ENCODE measurements at regions not wholly inside any gene's neighbourhood (a gene's known extent, or its start where the extent isn't known, plus 50 kb on each side); places are given as distances from the start of the nearest gene placed in this dataset.
"Not testable (repeated sequence)": the region's sequence is repeated elsewhere in the genome, so short reads cannot be mapped to it uniquely, and the experiment has no call there.

GRCh38 chr2:16720737-16721136 is 55.1 kb upstream of the CYRIA start:
- H3K4me1 ChIP-seq (ENCODE audit: control insufficient read depth in 5 of 5, insufficient read depth in 5 of 5, low read length in 5 of 5); H3K9me3 ChIP-seq (ENCODE audit: control insufficient read depth in 5 of 5, low read length in 5 of 5): not testable (repeated sequence)

GRCh38 chr2:16719485-16719808 is 53.8 kb upstream of the CYRIA start:
- Histone ChIP-seq H3K9ac (ENCODE audit: low read length in 5 of 5) (no peak overlapping the region), H3K27ac (ENCODE audit: low read depth, low read length) (no peak overlapping the region), H3K36me3 (ENCODE audit: control insufficient read depth in 5 of 5, insufficient read depth in 5 of 5, low read length in 5 of 5) (no peaks in the 10 kb centered on the region), H3K4me3 (ENCODE audit: low read depth in 1 of 5, low read length in 5 of 5) (no peak overlapping the region), H3K9me3 (ENCODE audit: control insufficient read depth in 5 of 5, low read length in 5 of 5) (no peaks in the 10 kb centered on the region), H3K27me3 (ENCODE audit: control insufficient read depth in 5 of 5, insufficient read depth in 4 of 5, low read length in 5 of 5) (peaks cover 0 to 3% (median 0%) of the 10 kb centered on the region in 5 donors), H3K4me1 (ENCODE audit: control insufficient read depth in 5 of 5, insufficient read depth in 5 of 5, low read length in 5 of 5) (peaks cover 0 to 6% (median 0%) of the 10 kb centered on the region in 5 donors)

More at GRCh38 chr2:16720737-16721136, 55.1 kb upstream of the CYRIA start:
- not testable (repeated sequence) for H3K36me3 ChIP-seq (ENCODE audit: control insufficient read depth in 5 of 5, insufficient read depth in 5 of 5, low read length in 5 of 5); H3K9ac ChIP-seq (ENCODE audit: low read length in 5 of 5); H3K4me3 ChIP-seq (ENCODE audit: low read depth in 1 of 5, low read length in 5 of 5); H3K27ac ChIP-seq (ENCODE audit: low read depth, low read length); H3K27me3 ChIP-seq (ENCODE audit: control insufficient read depth in 5 of 5, insufficient read depth in 4 of 5, low read length in 5 of 5)

GRCh38 chr2:16718576-16719484 is 53.2 kb upstream of the CYRIA start:
- H3K9me3 ChIP-seq (ENCODE audit: control insufficient read depth in 5 of 5, low read length in 5 of 5): no peaks in the 10 kb centered on the region
- peaks cover 0 to 3% (median 0%) of the 10 kb centered on the region in 5 donors for H3K27me3 ChIP-seq (ENCODE audit: control insufficient read depth in 5 of 5, insufficient read depth in 4 of 5, low read length in 5 of 5)
- H3K36me3 ChIP-seq (ENCODE audit: control insufficient read depth in 5 of 5, insufficient read depth in 5 of 5, low read length in 5 of 5): no peaks in the 10 kb centered on the region
- no peak overlapping the region for H3K27ac ChIP-seq (ENCODE audit: low read depth, low read length)
- H3K9ac ChIP-seq (ENCODE audit: low read length in 5 of 5): no peak overlapping the region
- H3K4me3 ChIP-seq (ENCODE audit: low read depth in 1 of 5, low read length in 5 of 5): no peak overlapping the region
- H3K4me1 ChIP-seq (ENCODE audit: control insufficient read depth in 5 of 5, insufficient read depth in 5 of 5, low read length in 5 of 5): peaks cover 0 to 6% (median 0%) of the 10 kb centered on the region in 5 donors

GRCh38 chr2:16717477-16717876 is 51.8 kb upstream of the CYRIA start:
- Histone ChIP-seq H3K4me1 (ENCODE audit: control insufficient read depth in 5 of 5, insufficient read depth in 5 of 5, low read length in 5 of 5) (peaks cover 0 to 6% (median 0%) of the 10 kb centered on the region in 5 donors), H3K27ac (ENCODE audit: low read depth, low read length) (no peak overlapping the region), H3K9ac (ENCODE audit: low read length in 5 of 5) (no peak overlapping the region), H3K9me3 (ENCODE audit: control insufficient read depth in 5 of 5, low read length in 5 of 5) (no peaks in the 10 kb centered on the region), H3K36me3 (ENCODE audit: control insufficient read depth in 5 of 5, insufficient read depth in 5 of 5, low read length in 5 of 5) (no peaks in the 10 kb centered on the region), H3K4me3 (ENCODE audit: low read depth in 1 of 5, low read length in 5 of 5) (no peak overlapping the region), H3K27me3 (ENCODE audit: control insufficient read depth in 5 of 5, insufficient read depth in 4 of 5, low read length in 5 of 5) (no peaks in the 10 kb centered on the region)

- no peaks in the 10 kb centered on the region for H3K36me3 ChIP-seq (ENCODE audit: control insufficient read depth in 5 of 5, insufficient read depth in 5 of 5, low read length in 5 of 5)
- peaks cover 0 to 6% (median 0%) of the 10 kb centered on the region in 5 donors for H3K4me1 ChIP-seq (ENCODE audit: control insufficient read depth in 5 of 5, insufficient read depth in 5 of 5, low read length in 5 of 5)
- H3K9ac ChIP-seq (ENCODE audit: low read length in 5 of 5): no peak overlapping the region
- H3K27me3 ChIP-seq (ENCODE audit: control insufficient read depth in 5 of 5, insufficient read depth in 4 of 5, low read length in 5 of 5): no peaks in the 10 kb centered on the region
- no peak overlapping the region for H3K4me3 ChIP-seq (ENCODE audit: low read depth in 1 of 5, low read length in 5 of 5)
- no peaks in the 10 kb centered on the region for H3K9me3 ChIP-seq (ENCODE audit: control insufficient read depth in 5 of 5, low read length in 5 of 5)
- H3K27ac ChIP-seq (ENCODE audit: low read depth, low read length): no peak overlapping the region
These were observed 51.3 kb upstream of the CYRIA start for GRCh38 chr2:16716944-16717343.

- Histone ChIP-seq H3K9ac (ENCODE audit: low read length in 5 of 5) (no peak overlapping the region), H3K27ac (ENCODE audit: low read depth, low read length) (no peak overlapping the region), H3K9me3 (ENCODE audit: control insufficient read depth in 5 of 5, low read length in 5 of 5) (no peaks in the 10 kb centered on the region), H3K36me3 (ENCODE audit: control insufficient read depth in 5 of 5, insufficient read depth in 5 of 5, low read length in 5 of 5) (no peaks in the 10 kb centered on the region), H3K4me3 (ENCODE audit: low read depth in 1 of 5, low read length in 5 of 5) (no peak overlapping the region), H3K4me1 (ENCODE audit: control insufficient read depth in 5 of 5, insufficient read depth in 5 of 5, low read length in 5 of 5) (peaks cover 0 to 6% (median 0%) of the 10 kb centered on the region in 5 donors), H3K27me3 (ENCODE audit: control insufficient read depth in 5 of 5, insufficient read depth in 4 of 5, low read length in 5 of 5) (no peaks in the 10 kb centered on the region)
These were observed 50.4 kb upstream of the CYRIA start for GRCh38 chr2:16716024-16716423.

Measured in subcutaneous abdominal adipose tissue (tissue), 5 donors.